H1 (cell line): ENCODE measurements at regions not wholly inside any gene's neighbourhood (a gene's known extent, or its start where the extent isn't known, plus 50 kb on each side); places are given as distances from the start of the nearest gene placed in this dataset.

Source experiments
- CTCF ChIP-seq, 3 experiments: IDR thresholded peaks; 1 replicate in 2 of 3; 2 replicates in 1 of 3; pipeline versions ENCODE4 v1.5.1 to v1.6.1; 2011; ENCODE audit warnings: low read length in 3 of 3, mild to moderate bottlenecking in 3 of 3, inconsistent platforms in 2 of 3, low read depth in 1 of 3, moderate library complexity in 1 of 3; ENCODE audit not compliant: insufficient read depth in 1 of 3; ENCODE audit errors: control extremely low read depth in 1 of 3
- GTF2F1 ChIP-seq: IDR thresholded peaks from 2 replicates; pipeline ENCODE4 v1.6.1; 2012; ENCODE audit warnings: low read depth, low read length, improper control_type of control experiment, borderline replicate concordance
- TAF1 ChIP-seq: IDR thresholded peaks from 2 replicates; pipeline ENCODE4 v1.6.1; 2011; ENCODE audit warnings: mild to moderate bottlenecking, low read depth, low read length
- TAF7 ChIP-seq: optimal IDR thresholded peaks from 2 replicates; pipeline ENCODE3; 2011; ENCODE audit warnings: low read depth, mild to moderate bottlenecking, inconsistent platforms, low read length, moderate library complexity, borderline replicate concordance

- TF ChIP-seq CTCF (IDR thresholded peaks at IDR 0.05; ENCODE audit: control extremely low read depth in 1 of 3, insufficient read depth in 1 of 3, low read depth in 1 of 3, low read length in 3 of 3), result no peak
- TF ChIP-seq TAF7, result no peak
- no peak for TF ChIP-seq GTF2F1
- no peak for TF ChIP-seq TAF1
Observed at GRCh38 chr14:44736326-44736725, 225.4 kb downstream of the KLHL28 start (continued).
